Transverse colon (tissue), 4 donors: ENCODE measurements at regions not wholly inside any gene's neighbourhood (a gene's known extent, or its start where the extent isn't known, plus 50 kb on each side); places are given as distances from the start of the nearest gene placed in this dataset.

Experiments used
- EP300 ChIP-seq: sonication (generic); formaldehyde crosslinking; IDR thresholded peaks from one replicate; pipeline ENCODE4 v1.6.1; 2017; ENCODE audit warnings: antibody characterized with exemption, low read depth
- POLR2A ChIP-seq: fragments of 450-650 bp; IDR thresholded peaks from one replicate; pipeline ENCODE4 v1.6.1; 2016; ENCODE audit warnings: antibody characterized with exemption, mild to moderate bottlenecking, moderate library complexity
- POLR2AphosphoS5 ChIP-seq, 3 donors: sonication (generic); formaldehyde crosslinking; IDR thresholded peaks; one replicate each; pipeline ENCODE4 v1.6.1; 2016; ENCODE audit warnings: antibody characterized with exemption in 3 of 3
- TF ChIP-seq, protein P1 (sequence below), 5 experiments: fragments of 200-600 bp in 3 of 5; fragments of 450-650 bp in 2 of 5; sonication (generic) in 3 of 5; IDR thresholded peaks; 1 replicate in 2 of 5; 2 replicates in 3 of 5; pipeline ENCODE4 v1.5.1; 2016 to 2017; ENCODE audit warnings: antibody characterized with exemption in 5 of 5, inconsistent platforms in 3 of 5, mild to moderate bottlenecking in 2 of 5, moderate library complexity in 1 of 5

DNA sequence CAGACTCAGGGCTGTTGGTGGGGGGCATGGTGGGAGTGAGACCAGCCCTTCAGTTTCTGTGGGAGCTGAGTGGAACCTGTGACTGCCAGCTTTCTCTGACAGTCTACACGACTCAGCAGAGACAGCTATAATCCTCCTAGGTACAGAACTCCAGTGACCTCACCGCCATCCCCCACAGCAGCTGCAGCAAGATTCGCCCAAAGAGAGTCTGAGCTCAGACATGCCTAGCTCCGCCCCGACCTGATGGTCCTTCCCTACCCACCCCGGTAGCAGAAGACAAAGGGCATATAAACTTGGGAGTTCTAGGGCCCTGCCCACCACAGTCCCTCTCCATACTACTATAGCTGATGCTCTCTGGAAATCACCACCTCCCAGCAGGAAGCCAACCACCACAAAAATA lies 500.1 kb downstream of the ETV1 start:
- TF ChIP-seq POLR2A = no peak
- TF ChIP-seq, protein P1, sequence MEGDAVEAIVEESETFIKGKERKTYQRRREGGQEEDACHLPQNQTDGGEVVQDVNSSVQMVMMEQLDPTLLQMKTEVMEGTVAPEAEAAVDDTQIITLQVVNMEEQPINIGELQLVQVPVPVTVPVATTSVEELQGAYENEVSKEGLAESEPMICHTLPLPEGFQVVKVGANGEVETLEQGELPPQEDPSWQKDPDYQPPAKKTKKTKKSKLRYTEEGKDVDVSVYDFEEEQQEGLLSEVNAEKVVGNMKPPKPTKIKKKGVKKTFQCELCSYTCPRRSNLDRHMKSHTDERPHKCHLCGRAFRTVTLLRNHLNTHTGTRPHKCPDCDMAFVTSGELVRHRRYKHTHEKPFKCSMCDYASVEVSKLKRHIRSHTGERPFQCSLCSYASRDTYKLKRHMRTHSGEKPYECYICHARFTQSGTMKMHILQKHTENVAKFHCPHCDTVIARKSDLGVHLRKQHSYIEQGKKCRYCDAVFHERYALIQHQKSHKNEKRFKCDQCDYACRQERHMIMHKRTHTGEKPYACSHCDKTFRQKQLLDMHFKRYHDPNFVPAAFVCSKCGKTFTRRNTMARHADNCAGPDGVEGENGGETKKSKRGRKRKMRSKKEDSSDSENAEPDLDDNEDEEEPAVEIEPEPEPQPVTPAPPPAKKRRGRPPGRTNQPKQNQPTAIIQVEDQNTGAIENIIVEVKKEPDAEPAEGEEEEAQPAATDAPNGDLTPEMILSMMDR (IDR thresholded peaks at IDR 0.05) = no peak
- no peak for TF ChIP-seq POLR2AphosphoS5 (IDR thresholded peaks at IDR 0.05)
- TF ChIP-seq EP300 = no peak
